ENCODE measurements at regions not wholly inside any gene's neighbourhood (a gene's known extent, or its start where the extent isn't known, plus 50 kb on each side); places are given as distances from the start of the nearest gene placed in this dataset.

GRCh38 chr14:66434464-66434863 lies 51.7 kb upstream of the CCDC196 start:
- no peaks in the 10 kb centered on the region for H3K4me1 Mint-ChIP-seq (ENCODE audit: low read depth)
- peaks cover 23% of the 10 kb centered on the region for H3K9me3 Mint-ChIP-seq
- H3K4me3 Mint-ChIP-seq = no peak overlapping the region
- no peak overlapping the region for H3K27ac Mint-ChIP-seq
- H3K27me3 Mint-ChIP-seq (ENCODE audit: insufficient read depth) = peaks cover 2% of the 10 kb centered on the region; the same call in 1 of the 2 replicates
- TF ChIP-seq CTCF (IDR thresholded peaks at IDR 0.05) = no peak
- H3K36me3 Mint-ChIP-seq (ENCODE audit: low read depth) = no peaks in the 10 kb centered on the region
- no peak for DNase-seq

GRCh38 chr14:66435683-66436082 lies 50.5 kb upstream of the CCDC196 start:
- Mint-ChIP-seq H3K27me3 (ENCODE audit: insufficient read depth) (peaks cover 2% of the 10 kb centered on the region; the same call in 1 of the 2 replicates), H3K27ac (no peak overlapping the region), H3K9me3 (peaks cover 34% of the 10 kb centered on the region), H3K4me1 (ENCODE audit: low read depth) (no peaks in the 10 kb centered on the region), H3K4me3 (no peak overlapping the region), H3K36me3 (ENCODE audit: low read depth) (0 out of 2 replicates have a peak, but pooled peaks cover 8% of the 10 kb centered on the region)
- no peak for DNase-seq
- no peak for TF ChIP-seq CTCF (IDR thresholded peaks at IDR 0.05)
